H1 (cell line): ENCODE measurements at regions not wholly inside any gene's neighbourhood (a gene's known extent, or its start where the extent isn't known, plus 50 kb on each side); places are given as distances from the start of the nearest gene placed in this dataset.
A peak's percentile ranks its signal among the peaks of the same experiment; 100 is the strongest.

Source experiments
- CTCF ChIA-PET: fragments of 300-600 bp; sonication (Branson Sonifier 250); formaldehyde crosslinking; loops from one replicate; lab custom pipeline; 2021; ENCODE audit not compliant: partially characterized antibody; lab: Charles Lee
- POLR2A ChIA-PET: fragments of 300-600 bp; sonication (Branson Sonifier 250); formaldehyde crosslinking; loops from one replicate; lab custom pipeline; 2021; ENCODE audit warnings: inconsistent platforms; ENCODE audit not compliant: partially characterized antibody; lab: Charles Lee
- DNase-seq, 2 experiments: peaks; one replicate each; pipeline versions ENCODE4 v3.0.0 to v3.0.0-alpha.2; 2010 to 2022; ENCODE audit warnings: low spot score in 2 of 2, low read depth in 1 of 2, mixed read lengths in 1 of 2
- FAIRE-seq: peaks from 2 replicates; lab custom pipeline; 2011; peaks lifted over from hg19 to GRCh38; lab: Jason Lieb, UNC
- H2AFZ ChIP-seq: 2 replicates; pipeline ENCODE4 v1.8.1; 2012; ENCODE audit warnings: low read length, inconsistent platforms
- H2AK5ac ChIP-seq: 2 replicates; pipeline ENCODE4 v1.6.1; 2013; ENCODE audit warnings: low read depth, low read length
- H2BK120ac ChIP-seq: replicated peaks from 2 replicates; pipeline ENCODE3; 2013; ENCODE audit warnings: low read depth, low read length, inconsistent platforms
- H2BK12ac ChIP-seq: 2 replicates; pipeline ENCODE4 v1.6.1; 2013; ENCODE audit warnings: low read depth, low read length
- H2BK15ac ChIP-seq: 2 replicates; pipeline ENCODE4 v1.6.1; 2013; ENCODE audit warnings: low read length
- H2BK20ac ChIP-seq: 2 replicates; pipeline ENCODE4 v1.6.1; 2013; ENCODE audit warnings: low read length
- H2BK5ac ChIP-seq: 2 replicates; pipeline ENCODE4 v1.6.1; 2013; ENCODE audit warnings: low read depth, low read length
- H3K14ac ChIP-seq: 2 replicates; pipeline ENCODE4 v1.6.1; 2013; ENCODE audit warnings: inconsistent platforms; ENCODE audit not compliant: insufficient read length
- H3K18ac ChIP-seq: 2 replicates; pipeline ENCODE4 v1.6.1; 2013; ENCODE audit warnings: low read length; ENCODE audit errors: extremely low read depth
- H3K23ac ChIP-seq: 2 replicates; pipeline ENCODE4 v1.6.1; 2013; ENCODE audit warnings: inconsistent platforms; ENCODE audit not compliant: insufficient read length
- H3K23me2 ChIP-seq: 2 replicates; pipeline ENCODE4 v1.6.1; 2013; ENCODE audit warnings: low read depth, low read length
- H3K27ac ChIP-seq: 2 replicates; pipeline ENCODE4 v1.6.1; 2011; ENCODE audit warnings: low read depth, low read length, inconsistent platforms
- H3K27me3 ChIP-seq, 4 experiments: replicated peaks in 1 of 4; 1 replicate in 1 of 4; 2 replicates in 3 of 4; pipeline versions ENCODE4 v1.6.1 to v1.8.1; 2011 to 2013; ENCODE audit warnings: low read length in 3 of 4, mild to moderate bottlenecking in 3 of 4, inconsistent platforms in 2 of 4, mixed read lengths in 2 of 4, moderate library complexity in 1 of 4; ENCODE audit not compliant: control insufficient read depth in 3 of 4, insufficient read depth in 3 of 4; ENCODE audit errors: extremely low read depth in 1 of 4
- H3K36me3 ChIP-seq, 4 experiments: 2 replicates each; pipeline versions ENCODE4 v1.6.1 to v1.8.1; 2011 to 2013; ENCODE audit warnings: mild to moderate bottlenecking in 4 of 4, low read length in 3 of 4, moderate library complexity in 2 of 4, control low read depth in 1 of 4, inconsistent platforms in 1 of 4; ENCODE audit not compliant: insufficient read depth in 4 of 4, control insufficient read depth in 2 of 4
- H3K4ac ChIP-seq: replicated peaks from 2 replicates; pipeline ENCODE3; 2013; ENCODE audit warnings: low read length, low read depth, mixed read lengths, inconsistent platforms; ENCODE audit not compliant: insufficient read length
- H3K4me1 ChIP-seq, 4 experiments: replicated peaks in 1 of 4; 1 replicate in 1 of 4; 2 replicates in 3 of 4; pipeline versions ENCODE4 v1.6.1 to v1.8.1; 2011 to 2013; ENCODE audit warnings: low read length in 3 of 4, inconsistent platforms in 2 of 4, mixed read lengths in 1 of 4; ENCODE audit not compliant: insufficient read depth in 4 of 4, control insufficient read depth in 3 of 4
- H3K4me2 ChIP-seq, 2 experiments: 2 replicates each; pipeline versions ENCODE4 v1.6.1 to v1.8.1; 2011 to 2013; ENCODE audit warnings: low read depth in 2 of 2, low read length in 2 of 2, control low read depth in 1 of 2, inconsistent platforms in 1 of 2, mild to moderate bottlenecking in 1 of 2; ENCODE audit not compliant: insufficient read depth in 1 of 2
- H3K4me3 ChIP-seq, 4 experiments: fragments of 200-600, 300-600 bp in 1 of 4; sonication (generic), shearing (Covaris generic), sonication (Bioruptor Twin) in 1 of 4; 2 replicates each; pipeline versions ENCODE4 v1.5.1 to v1.8.1; 2011 to 2016; ENCODE audit warnings: low read length in 4 of 4, low read depth in 3 of 4, control low read depth in 2 of 4, inconsistent platforms in 2 of 4, mild to moderate bottlenecking in 2 of 4, mixed read lengths in 1 of 4, moderate library complexity in 1 of 4; ENCODE audit not compliant: insufficient read depth in 2 of 4; ENCODE audit errors: extremely low read depth in 1 of 4
- H3K56ac ChIP-seq: replicated peaks from 2 replicates; pipeline ENCODE3; 2013; ENCODE audit warnings: low read depth, mild to moderate bottlenecking, mixed read lengths, low read length, inconsistent platforms; ENCODE audit not compliant: insufficient read length
- H3K79me1 ChIP-seq: 2 replicates; pipeline ENCODE4 v1.6.1; 2013; ENCODE audit warnings: low read depth, low read length, control low read depth
- H3K79me2 ChIP-seq, 2 experiments: 2 replicates each; pipeline versions ENCODE4 v1.6.1 to v1.8.1; 2012 to 2013; ENCODE audit warnings: low read length in 2 of 2, mild to moderate bottlenecking in 2 of 2, inconsistent platforms in 1 of 2; ENCODE audit not compliant: insufficient read depth in 2 of 2, control insufficient read depth in 1 of 2
- H3K9ac ChIP-seq, 4 experiments: replicated peaks in 1 of 4; 1 replicate in 1 of 4; 2 replicates in 3 of 4; pipeline versions ENCODE4 v1.6.1 to v1.8.1; 2011 to 2013; ENCODE audit warnings: low read depth in 3 of 4, low read length in 3 of 4, control low read depth in 2 of 4, mild to moderate bottlenecking in 2 of 4, moderate library complexity in 2 of 4, inconsistent platforms in 1 of 4; ENCODE audit errors: extremely low read depth in 1 of 4
- H3K9me3 ChIP-seq, 2 experiments: 2 replicates each; pipeline versions ENCODE4 v1.6.1 to v1.8.1; 2012 to 2013; ENCODE audit warnings: mild to moderate bottlenecking in 2 of 2, moderate library complexity in 2 of 2, control low read depth in 1 of 2, inconsistent platforms in 1 of 2, low read depth in 1 of 2, low read length in 1 of 2, mixed read lengths in 1 of 2; ENCODE audit not compliant: insufficient read depth in 2 of 2
- H4K20me1 ChIP-seq, 2 experiments: replicated peaks in 1 of 2; 2 replicates each; pipeline versions ENCODE3 to v1.8.1; 2011 to 2013; ENCODE audit warnings: inconsistent platforms in 2 of 2, low read length in 2 of 2, mild to moderate bottlenecking in 1 of 2; ENCODE audit not compliant: insufficient read depth in 2 of 2, control insufficient read depth in 1 of 2
- H4K5ac ChIP-seq: 2 replicates; pipeline ENCODE4 v1.6.1; 2013; ENCODE audit warnings: low read length, low read depth, mixed read lengths, inconsistent platforms; ENCODE audit not compliant: insufficient read length
- H4K8ac ChIP-seq: 2 replicates; pipeline ENCODE4 v1.8.0; 2013; ENCODE audit warnings: mild to moderate bottlenecking, moderate library complexity, low read length, inconsistent platforms; ENCODE audit not compliant: insufficient read depth; ENCODE audit errors: extremely low read depth
- H4K91ac ChIP-seq: replicated peaks from 2 replicates; pipeline ENCODE3; 2013; ENCODE audit warnings: low read length, mixed read lengths, inconsistent platforms; ENCODE audit not compliant: insufficient read length
- BACH1 ChIP-seq: IDR thresholded peaks from 2 replicates; pipeline ENCODE4 v1.6.1; 2012; ENCODE audit warnings: low read length, improper control_type of control experiment
- CTBP2 ChIP-seq: IDR thresholded peaks from 2 replicates; pipeline ENCODE4 v1.7.0; 2011; ENCODE audit warnings: borderline replicate concordance, mild to moderate bottlenecking, moderate library complexity, mixed read lengths, low read length; ENCODE audit not compliant: insufficient read depth, insufficient read length
- EZH2 ChIP-seq: fragments of 200-600 bp; sonication (generic); IDR thresholded peaks from 2 replicates; pipeline ENCODE4 v1.7.1; 2012; ENCODE audit warnings: low read depth, mild to moderate bottlenecking, moderate library complexity, low read length, inconsistent platforms; ENCODE audit not compliant: severe bottlenecking
- KDM5A ChIP-seq: fragments of 200-600 bp; IDR thresholded peaks from 2 replicates; pipeline ENCODE4 v1.7.1; 2012; ENCODE audit warnings: mild to moderate bottlenecking, low read length, inconsistent platforms, mixed read lengths
- NANOG ChIP-seq: IDR thresholded peaks from 2 replicates; pipeline ENCODE4 v1.6.1; 2011; ENCODE audit warnings: low read length, low read depth, mild to moderate bottlenecking, inconsistent platforms; ENCODE audit not compliant: insufficient read depth, poor library complexity, severe bottlenecking
- PHF8 ChIP-seq: fragments of 200-600 bp; sonication (generic); conservative IDR thresholded peaks from 2 replicates; pipeline ENCODE4 v1.7.1; 2012; ENCODE audit warnings: low read depth, mild to moderate bottlenecking, inconsistent platforms, low read length, moderate library complexity
- SAP30 ChIP-seq: fragments of 300-600 bp; sonication (generic); IDR thresholded peaks from 2 replicates; pipeline ENCODE4 v1.7.1; 2012; ENCODE audit warnings: low read length, moderate library complexity, mild to moderate bottlenecking, inconsistent platforms; ENCODE audit not compliant: insufficient read depth, insufficient replicate concordance
- SP1 ChIP-seq: IDR thresholded peaks from 2 replicates; pipeline ENCODE4 v1.6.1; 2011; ENCODE audit warnings: low read depth, low read length
- SP2 ChIP-seq: IDR thresholded peaks from 2 replicates; pipeline ENCODE4 v1.6.1; 2012; ENCODE audit warnings: mild to moderate bottlenecking, low read length, inconsistent platforms
- TAF1 ChIP-seq: IDR thresholded peaks from 2 replicates; pipeline ENCODE4 v1.6.1; 2011; ENCODE audit warnings: mild to moderate bottlenecking, low read depth, low read length
- TCF12 ChIP-seq: IDR thresholded peaks from 2 replicates; pipeline ENCODE4 v1.6.1; 2011; ENCODE audit warnings: low read depth, mild to moderate bottlenecking, low read length
- USF2 ChIP-seq: IDR thresholded peaks from 2 replicates; pipeline ENCODE4 v1.6.1; 2011; ENCODE audit warnings: low read length, improper control_type of control experiment
- WGBS, 2 experiments: shearing (Covaris generic) in 1 of 2; methylation state at CpG; one replicate each; pipeline versions ENCODE4 v1.1.6 to v1.1.7; 2013 to 2015; ENCODE audit warnings: low lambda C conversion rate in 2 of 2, mixed read lengths in 2 of 2, inconsistent platforms in 1 of 2, low coverage in 1 of 2, missing lambda C conversion rate in 1 of 2; ENCODE audit not compliant: insufficient replicate concordance in 2 of 2, insufficient coverage in 1 of 2, insufficient read length in 1 of 2; ENCODE audit errors: extremely low coverage in 1 of 2, missing lambda C conversion rate in 1 of 2; 5-methylcytosine and 5-hydroxymethylcytosine counted together

DNA sequence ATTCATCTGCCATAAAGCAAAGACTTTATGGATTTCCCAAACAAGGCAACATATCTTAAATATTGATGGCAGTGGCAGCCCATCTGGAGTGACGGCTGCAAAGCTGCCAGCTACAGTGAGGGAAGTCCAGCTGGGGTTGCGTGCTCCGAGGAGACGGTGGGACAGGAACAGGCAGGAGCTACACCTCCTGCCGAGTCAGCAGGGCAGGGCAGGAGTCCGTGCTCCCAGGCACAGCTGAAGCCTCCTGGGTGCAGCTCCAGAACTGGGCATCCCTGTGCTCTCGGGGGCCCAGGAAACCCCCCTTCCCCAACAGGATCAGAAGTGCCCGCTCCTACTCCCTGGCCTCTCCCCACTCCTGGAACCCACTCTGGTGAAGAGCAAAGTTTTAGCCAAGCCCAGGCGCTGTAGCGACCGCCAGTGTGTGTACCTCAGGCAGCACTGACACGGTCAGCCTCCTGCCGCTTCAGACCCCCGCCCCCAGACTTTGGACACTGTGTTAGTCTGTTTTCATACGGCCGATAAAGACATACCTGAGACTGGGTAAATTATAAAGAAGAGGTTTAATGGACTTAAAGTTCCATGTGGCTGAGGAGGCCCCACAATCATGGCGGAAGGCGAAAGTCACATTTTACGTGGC, 556.4 kb upstream of the CCDC54 start:
- TF ChIP-seq KDM5A = no peak
- no peak for TF ChIP-seq PHF8
- TF ChIP-seq EZH2 = no peak
- TF ChIP-seq USF2 = no peak
- TF ChIP-seq NANOG = no peak
- no peak for TF ChIP-seq SP1
- TF ChIP-seq SP2 = no peak
- no peak for TF ChIP-seq TAF1
- TF ChIP-seq SAP30 = no peak
- TF ChIP-seq BACH1 = no peak
- TF ChIP-seq CTBP2 = no peak
- no peak for TF ChIP-seq TCF12
- TF ChIP-seq, all 59 proteins: peak for 0
- no peak overlapping the region for H3K4ac ChIP-seq
- H3K23me2 ChIP-seq = no peaks in the 10 kb centered on the region
- no peak overlapping the region for H3K56ac ChIP-seq
- H3K4me2 ChIP-seq = no peak overlapping the region
- H4K5ac ChIP-seq = no peak overlapping the region
- no peak overlapping the region for H2AFZ ChIP-seq
- H2BK15ac ChIP-seq = peak overlapping the region; percentile 33; the same call in 1 of the 2 replicates
- CTCF ChIA-PET = no interaction called here
- H3K9ac ChIP-seq = no peak overlapping the region
- H4K8ac ChIP-seq = peak overlapping the region; percentile 72
- H4K91ac ChIP-seq = peak overlapping the region; percentile 87
- no peaks in the 10 kb centered on the region for H4K20me1 ChIP-seq
- 95% methylated on average over 19 of the region's 19 CpGs; no CpG with 5 or more reads in 1 of the 2 experiments for WGBS, 2 experiments
- H2BK120ac ChIP-seq = no peak overlapping the region
- no peaks in the 10 kb centered on the region for H3K79me2 ChIP-seq
- DNase-seq = no peak
- no peak overlapping the region for H3K27ac ChIP-seq
- no peak overlapping the region for H3K18ac ChIP-seq
- H2BK5ac ChIP-seq = no peak overlapping the region; the same call in 1 of the 2 replicates
- no peak overlapping the region for H3K14ac ChIP-seq
- peaks cover 0 to 13% (median 4%) of the 10 kb centered on the region in 4 experiments; a peak in 2 of 7 replicates for H3K4me1 ChIP-seq
- peak overlapping the region; percentile 50; the same call in 1 of the 2 replicates for H2BK12ac ChIP-seq
- H3K79me1 ChIP-seq = no peaks in the 10 kb centered on the region
- H3K4me3 ChIP-seq = no peak overlapping the region
- H2AK5ac ChIP-seq = peak overlapping the region; percentile 67; the same call in 1 of the 2 replicates
- no peak for FAIRE-seq
- peaks cover 0 to 4% of the 10 kb centered on the region in 2 experiments; a peak in 1 of 4 replicates for H3K9me3 ChIP-seq
- no peak overlapping the region for H3K23ac ChIP-seq
- no peaks in the 10 kb centered on the region for H3K36me3 ChIP-seq
- H2BK20ac ChIP-seq = no peak overlapping the region; the same call in 1 of the 2 replicates
- POLR2A ChIA-PET = no interaction called here
- no peaks in the 10 kb centered on the region for H3K27me3 ChIP-seq
